GM21723 (cell line): ENCODE measurements at regions not wholly inside any gene's neighbourhood (a gene's known extent, or its start where the extent isn't known, plus 50 kb on each side); places are given as distances from the start of the nearest gene placed in this dataset.

Experiments used
- ATAC-seq: cut with Tn5 transposase; IDR thresholded peaks from one replicate; pipeline ENCODE4 v1.9.1; 2021; ENCODE audit warnings: mild to moderate bottlenecking, moderate library complexity; ENCODE audit not compliant: unreplicated experiment

GRCh38 chr10:52679117-52679516, 93.5 kb downstream of the MBL2 start:
- ATAC-seq = no peak

- no peak for ATAC-seq
Observed at GRCh38 chr10:52682766-52683165, 89.8 kb downstream of the MBL2 start.

- ATAC-seq = no peak
Observed at GRCh38 chr10:52683776-52684175, 88.8 kb downstream of the MBL2 start.

- no peak for ATAC-seq
Observed at GRCh38 chr10:52688899-52689298, 83.7 kb downstream of the MBL2 start.

GRCh38 chr10:52696232-52696631, 76.4 kb downstream of the MBL2 start:
- no peak for ATAC-seq

- ATAC-seq = no peak
Observed at GRCh38 chr10:52701647-52702046, 70.9 kb downstream of the MBL2 start.

- no peak for ATAC-seq
Observed at GRCh38 chr10:52703451-52703850, 69.1 kb downstream of the MBL2 start.

- ATAC-seq = no peak
Observed at GRCh38 chr10:52703898-52704297, 68.7 kb downstream of the MBL2 start.

GRCh38 chr10:52706332-52707070, 66.1 kb downstream of the MBL2 start:
- no peak for ATAC-seq
